HL-60 (cell line): ENCODE measurements at regions not wholly inside any gene's neighbourhood (a gene's known extent, or its start where the extent isn't known, plus 50 kb on each side); places are given as distances from the start of the nearest gene placed in this dataset.

ENCODE experiments used
- DNase-seq, 2 experiments: peaks; one replicate each; pipeline ENCODE4 v3.0.0-alpha.2; 2010 to 2020; ENCODE audit warnings: low read depth in 1 of 2, low spot score in 1 of 2
- H3K27ac ChIP-seq: fragments of 250-450 bp; sonication (Bioruptor Pico); replicated peaks from 2 replicates; pipeline ENCODE4 v1.5.1; 2020; ENCODE audit warnings: mild to moderate bottlenecking, moderate library complexity
- H3K27me3 ChIP-seq: fragments of 250-450 bp; sonication (Bioruptor Pico); 2 replicates; pipeline ENCODE4 v1.5.1; 2021; ENCODE audit warnings: mild to moderate bottlenecking, moderate library complexity; ENCODE audit not compliant: insufficient read depth, poor library complexity, severe bottlenecking
- H3K4me3 ChIP-seq: replicated peaks from 2 replicates; pipeline ENCODE4 v1.5.1; 2011; ENCODE audit warnings: mild to moderate bottlenecking, control low read depth, low read length; ENCODE audit not compliant: insufficient read depth
- CTCF ChIP-seq: IDR thresholded peaks from one replicate; pipeline ENCODE4 v1.5.1; 2011; ENCODE audit warnings: low read length, control low read depth, inconsistent platforms; ENCODE audit not compliant: insufficient read depth
- GABPA ChIP-seq: IDR thresholded peaks from 2 replicates; pipeline ENCODE4 v1.6.1; 2012; ENCODE audit warnings: low read depth
- POLR2AphosphoS5 ChIP-seq: IDR thresholded peaks from 2 replicates; pipeline ENCODE4 v1.6.1; 2012; ENCODE audit warnings: low read depth
- REST ChIP-seq: IDR thresholded peaks from 2 replicates; pipeline ENCODE4 v1.6.1; 2012; ENCODE audit warnings: low read depth; ENCODE audit not compliant: insufficient replicate concordance
- SPI1 ChIP-seq: IDR thresholded peaks from 2 replicates; pipeline ENCODE4 v1.6.1; 2012; ENCODE audit warnings: low read depth, mild to moderate bottlenecking, borderline replicate concordance

GRCh38 chr13:86954341-86954740, 716.8 kb upstream of the SLITRK5 start:
- no peaks in the 10 kb centered on the region for H3K27me3 ChIP-seq
- H3K4me3 ChIP-seq: no peak overlapping the region
- DNase-seq: no peak
- TF ChIP-seq SPI1 (no peak), REST (no peak), GABPA (no peak), CTCF (no peak), POLR2AphosphoS5 (no peak)
- no peak overlapping the region for H3K27ac ChIP-seq

- DNase-seq: no peak
- Histone ChIP-seq H3K4me3 (no peak overlapping the region), H3K27me3 (no peaks in the 10 kb centered on the region), H3K27ac (no peak overlapping the region)
- TF ChIP-seq GABPA: no peak
- no peak for TF ChIP-seq SPI1
- no peak for TF ChIP-seq REST
- TF ChIP-seq POLR2AphosphoS5: no peak
- TF ChIP-seq CTCF: no peak
These were observed 710.3 kb upstream of the SLITRK5 start for GRCh38 chr13:86960876-86961275.

GRCh38 chr13:86974251-86974994, 696.7 kb upstream of the SLITRK5 start:
- TF ChIP-seq REST (no peak), SPI1 (no peak), POLR2AphosphoS5 (no peak), CTCF (no peak), GABPA (no peak)
- H3K4me3 ChIP-seq: no peak overlapping the region
- no peaks in the 10 kb centered on the region for H3K27me3 ChIP-seq
- no peak overlapping the region for H3K27ac ChIP-seq
- no peak for DNase-seq
